CD4-positive, alpha-beta memory T cell (primary cell): ENCODE measurements at regions not wholly inside any gene's neighbourhood (a gene's known extent, or its start where the extent isn't known, plus 50 kb on each side); places are given as distances from the start of the nearest gene placed in this dataset.
A peak's percentile ranks its signal among the peaks of the same experiment; 100 is the strongest.

ENCODE experiments used
- CTCF ChIA-PET: fragments of 350-600 bp; sonication (Branson Sonifier 250); formaldehyde crosslinking; loops from one replicate; lab custom pipeline; 2021; ENCODE audit warnings: inconsistent platforms; ENCODE audit not compliant: partially characterized antibody; lab: Charles Lee
- POLR2A ChIA-PET: fragments of 350-600 bp; sonication (Branson Sonifier 250); formaldehyde crosslinking; loops from one replicate; lab custom pipeline; 2021; ENCODE audit not compliant: partially characterized antibody; lab: Charles Lee
- DNase-seq, 5 donors: peaks; one replicate each; pipeline versions ENCODE4 v3.0.0 to v3.0.0-alpha.2; 2020 to 2022; ENCODE audit warnings: mixed read lengths in 1 of 5
- H3K27ac ChIP-seq: one replicate; pipeline ENCODE4 v1.7.0; 2013; ENCODE audit warnings: low read depth, low read length
- H3K27me3 ChIP-seq: 2 replicates; pipeline ENCODE4 v1.7.0; 2013; ENCODE audit warnings: mild to moderate bottlenecking, low read length, moderate library complexity; ENCODE audit not compliant: insufficient read depth
- H3K36me3 ChIP-seq: 2 replicates; pipeline ENCODE4 v1.7.0; 2013; ENCODE audit warnings: mild to moderate bottlenecking, low read length, moderate library complexity; ENCODE audit not compliant: insufficient read depth
- H3K4me1 ChIP-seq: 2 replicates; pipeline ENCODE4 v1.7.0; 2013; ENCODE audit warnings: mild to moderate bottlenecking, low read length, moderate library complexity; ENCODE audit not compliant: insufficient read depth
- H3K4me3 ChIP-seq, 2 donors: one replicate each; pipeline ENCODE4 v1.7.0; 2013; ENCODE audit warnings: low read length in 2 of 2, mild to moderate bottlenecking in 1 of 2
- H3K9me3 ChIP-seq, 2 donors: one replicate each; pipeline ENCODE4 v1.7.0; 2013; ENCODE audit warnings: low read length in 2 of 2, control low read depth in 1 of 2; ENCODE audit not compliant: control insufficient read depth in 1 of 2
- H3K27ac Mint-ChIP-seq, 7 donors: one replicate each; pipeline ENCODE4 v1.8.0; 2020 to 2021; ENCODE audit warnings: mixed read lengths in 7 of 7, mild to moderate bottlenecking in 6 of 7, inconsistent platforms in 3 of 7, moderate library complexity in 3 of 7
- H3K27me3 Mint-ChIP-seq, 2 donors: one replicate each; pipeline ENCODE4 v1.8.0; 2020 to 2021; ENCODE audit warnings: mixed read lengths in 2 of 2
- H3K36me3 Mint-ChIP-seq, 2 donors: one replicate each; pipeline ENCODE4 v1.8.0; 2020 to 2021; ENCODE audit warnings: mixed read lengths in 2 of 2, inconsistent platforms in 1 of 2, mild to moderate bottlenecking in 1 of 2
- H3K4me1 Mint-ChIP-seq, 4 donors: one replicate each; pipeline ENCODE4 v1.8.0; 2020 to 2021; ENCODE audit warnings: mixed read lengths in 4 of 4, mild to moderate bottlenecking in 1 of 4
- H3K4me3 Mint-ChIP-seq, 8 donors: one replicate each; pipeline ENCODE4 v1.8.0; 2020 to 2021; ENCODE audit warnings: mixed read lengths in 8 of 8, mild to moderate bottlenecking in 7 of 8, moderate library complexity in 6 of 8, inconsistent platforms in 3 of 8
- H3K9me3 Mint-ChIP-seq, 8 donors: one replicate each; pipeline ENCODE4 v1.8.0; 2020 to 2021; ENCODE audit warnings: mixed read lengths in 8 of 8, mild to moderate bottlenecking in 5 of 8, inconsistent platforms in 3 of 8, moderate library complexity in 1 of 8
- intact Hi-C: fragments of 100-400 bp; cut with micrococcal nuclease; formaldehyde crosslinking; loops from one replicate; pipeline ENCODE4 v1.15.1; 2023

DNA sequence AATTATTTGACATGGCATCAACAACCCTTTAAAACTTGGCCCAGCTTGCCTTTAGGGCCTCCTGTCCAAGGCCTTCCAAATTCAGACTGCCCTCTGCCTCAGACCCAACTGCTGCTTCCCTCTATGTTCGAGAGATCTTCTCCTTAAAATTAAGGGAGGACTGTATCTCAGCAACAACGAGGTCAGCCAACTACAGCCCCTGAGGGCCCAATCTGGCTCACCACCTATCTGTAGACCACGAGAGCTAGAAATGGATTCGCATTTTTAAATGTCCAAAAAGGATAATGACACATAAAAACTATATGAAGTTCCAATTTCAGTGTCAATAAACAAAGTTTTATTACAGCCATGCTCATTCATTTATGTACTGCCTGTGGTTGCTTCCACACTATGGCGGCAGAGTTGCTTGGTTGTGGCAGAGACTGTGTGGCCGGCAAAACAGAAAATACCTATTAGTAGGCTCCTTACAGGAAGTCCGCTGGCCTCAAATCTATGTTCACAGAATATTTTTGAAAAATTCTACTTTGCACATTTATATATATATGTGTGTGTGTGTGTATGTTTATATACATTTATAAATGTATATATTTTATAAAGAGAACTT, 1026.9 kb downstream of the BCL11B start:
- Histone ChIP-seq H3K9me3 (no peaks in the 10 kb centered on the region), H3K27me3 (no peaks in the 10 kb centered on the region), H3K4me3 (no peak overlapping the region), H3K27ac (no peak overlapping the region), H3K4me1 (no peaks in the 10 kb centered on the region), H3K36me3 (no peaks in the 10 kb centered on the region)
- Mint-ChIP-seq H3K27me3 (no peaks in the 10 kb centered on the region), H3K36me3 (no peaks in the 10 kb centered on the region), H3K27ac (peak overlapping the region in 1 of 7 donors; percentile 10), H3K4me3 (no peak overlapping the region), H3K4me1 (peaks cover 0 to 12% (median 2%) of the 10 kb centered on the region in 4 donors), H3K9me3 (no peaks in the 10 kb centered on the region)
- ChIA-PET CTCF (interaction anchor here (0.5 kb wide), 1 partner anchor 22 kb away, joined by 3 read pairs; no protein-coding TSS in a partner anchor), POLR2A (interaction anchor here (1.3 to 2.1 kb wide), 3 partner anchors 13 to 71 kb away, joined by 3 to 10 read pairs (median 4); no protein-coding TSS in a partner anchor)
- intact Hi-C loops = no loop called here
- no peak for DNase-seq

- Mint-ChIP-seq H3K27me3 (no peaks in the 10 kb centered on the region), H3K9me3 (peaks cover 0 to 1% (median 0%) of the 10 kb centered on the region in 8 donors), H3K4me3 (no peak overlapping the region), H3K27ac (peak overlapping the region in 1 of 7 donors; percentile 22), H3K4me1 (peaks cover 0 to 14% (median 11%) of the 10 kb centered on the region in 4 donors), H3K36me3 (no peaks in the 10 kb centered on the region)
- Histone ChIP-seq H3K27ac (no peak overlapping the region), H3K36me3 (no peaks in the 10 kb centered on the region), H3K4me3 (no peak overlapping the region), H3K4me1 (no peaks in the 10 kb centered on the region), H3K27me3 (no peaks in the 10 kb centered on the region), H3K9me3 (no peaks in the 10 kb centered on the region)
- intact Hi-C loops = no loop called here
- CTCF ChIA-PET = interaction anchor here (1.1 to 1.3 kb wide), 3 partner anchors 9 to 15 kb away, joined by 3 to 4 read pairs (median 3); no protein-coding TSS in a partner anchor
- POLR2A ChIA-PET = interaction anchor here (0.9 to 1.0 kb wide), 3 partner anchors 13 to 110 kb away, joined by 3 to 5 read pairs (median 3); no protein-coding TSS in a partner anchor
- no peak for DNase-seq
Measured at GRCh38 chr14:98249057-98249456, 1022.9 kb downstream of the BCL11B start.

DNA sequence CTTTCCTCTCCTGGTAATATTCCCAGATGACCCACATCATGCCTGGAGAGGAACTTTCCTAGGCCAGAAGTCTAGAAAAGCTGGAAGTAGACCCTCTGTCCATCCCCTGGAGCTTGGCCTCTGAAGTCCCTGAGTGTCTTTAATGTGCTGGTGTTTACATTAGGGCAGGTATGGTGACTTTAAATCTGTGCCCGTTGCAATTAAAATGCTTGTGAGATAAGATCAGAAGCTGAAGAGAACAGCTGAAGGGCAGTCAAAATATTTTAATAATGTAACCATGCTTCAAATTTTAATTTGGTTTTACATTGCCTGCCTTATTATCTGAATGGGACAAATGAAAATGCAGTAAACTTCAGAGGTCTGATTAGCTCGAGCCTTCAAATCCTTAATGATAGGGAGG, 1022.5 kb downstream of the BCL11B start:
- Mint-ChIP-seq H3K36me3 (no peaks in the 10 kb centered on the region), H3K27ac (no peak overlapping the region), H3K9me3 (peaks cover 0 to 1% (median 0%) of the 10 kb centered on the region in 8 donors), H3K4me1 (peaks cover 0 to 12% (median 9%) of the 10 kb centered on the region in 4 donors), H3K4me3 (no peak overlapping the region), H3K27me3 (no peaks in the 10 kb centered on the region)
- Histone ChIP-seq H3K27me3 (no peaks in the 10 kb centered on the region), H3K36me3 (no peaks in the 10 kb centered on the region), H3K27ac (no peak overlapping the region), H3K4me3 (no peak overlapping the region), H3K4me1 (no peaks in the 10 kb centered on the region), H3K9me3 (no peaks in the 10 kb centered on the region)
- intact Hi-C loops = no loop called here
- POLR2A ChIA-PET = interaction anchor here (1.0 kb wide), 2 partner anchors 13 to 17 kb away, joined by 3 read pairs; no protein-coding TSS in a partner anchor
- CTCF ChIA-PET = interaction anchor here (0.9 to 1.3 kb wide), 4 partner anchors 9 to 1025 kb away, joined by 3 to 4 read pairs (median 3); no protein-coding TSS in a partner anchor
- DNase-seq = no peak

- no peaks in the 10 kb centered on the region for H3K36me3 Mint-ChIP-seq
- ChIA-PET POLR2A (interaction anchor here (1.2 kb wide), 1 partner anchor 14 kb away, joined by 3 read pairs; no protein-coding TSS in a partner anchor), CTCF (interaction anchor here (0.6 to 2.1 kb wide), 2 partner anchors 9 to 158 kb away, joined by 3 to 5 read pairs; no protein-coding TSS in a partner anchor)
- Histone ChIP-seq H3K27ac (no peak overlapping the region), H3K4me1 (no peaks in the 10 kb centered on the region), H3K9me3 (no peaks in the 10 kb centered on the region), H3K36me3 (no peaks in the 10 kb centered on the region), H3K4me3 (no peak overlapping the region), H3K27me3 (no peaks in the 10 kb centered on the region)
- peaks cover 0 to 1% (median 0%) of the 10 kb centered on the region in 8 donors for H3K9me3 Mint-ChIP-seq
- H3K27me3 Mint-ChIP-seq = no peaks in the 10 kb centered on the region
- peaks cover 0 to 15% (median 8%) of the 10 kb centered on the region in 4 donors for H3K4me1 Mint-ChIP-seq
- intact Hi-C loops = no loop called here
- no peak overlapping the region for H3K4me3 Mint-ChIP-seq
- peak overlapping the region in 2 of 7 donors; percentile 0 to 26 for H3K27ac Mint-ChIP-seq
- no peak for DNase-seq
Measured at GRCh38 chr14:98252820-98253219, 1019.2 kb downstream of the BCL11B start.

DNA sequence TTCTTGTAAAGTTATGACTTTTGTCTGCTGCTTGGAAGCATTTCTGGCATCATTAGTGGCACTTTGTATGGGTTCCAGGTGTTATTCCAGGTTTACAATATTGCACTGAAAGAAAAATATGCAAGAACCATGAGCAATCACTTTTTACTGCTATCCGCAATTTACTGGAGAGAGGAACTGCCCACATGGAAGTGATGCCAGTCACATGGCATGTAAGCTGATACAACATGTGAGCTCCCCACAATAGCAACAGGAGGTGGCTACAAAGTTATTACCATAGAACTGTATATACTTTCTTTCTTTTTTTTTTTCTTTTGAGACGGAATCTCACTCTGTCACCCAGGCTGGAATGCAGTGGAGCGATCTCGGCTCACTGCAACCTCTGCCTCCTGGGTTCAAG, 1012.1 kb downstream of the BCL11B start:
- H3K27ac Mint-ChIP-seq = no peak overlapping the region

DNA sequence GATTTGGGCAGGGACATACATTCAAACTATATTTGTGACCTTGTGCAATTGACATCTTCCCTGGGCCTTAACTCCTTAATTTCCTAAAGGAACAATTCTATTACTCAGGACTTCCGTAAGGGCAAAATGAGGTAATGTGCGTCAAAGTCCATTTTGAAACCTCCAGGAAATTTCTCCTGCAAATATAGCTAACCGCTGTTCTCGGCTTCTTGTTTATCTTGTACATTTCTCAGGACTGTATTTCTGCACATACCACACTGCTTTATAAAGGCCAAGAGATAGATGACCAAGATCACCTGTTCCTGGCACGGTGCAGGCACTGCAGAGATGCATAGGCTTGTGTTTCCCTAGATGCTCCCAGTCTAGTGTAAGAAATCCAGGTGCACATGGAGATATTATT, 1009.4 kb downstream of the BCL11B start:
- H3K4me3 Mint-ChIP-seq = no peak overlapping the region
- DNase-seq = no peak
- no peaks in the 10 kb centered on the region for H3K9me3 ChIP-seq
- no peaks in the 10 kb centered on the region for H3K27me3 ChIP-seq
- no peak overlapping the region for H3K4me3 ChIP-seq
- H3K4me1 ChIP-seq = no peaks in the 10 kb centered on the region
- H3K27me3 Mint-ChIP-seq = no peaks in the 10 kb centered on the region
- peaks cover 0 to 20% (median 5%) of the 10 kb centered on the region in 4 donors for H3K4me1 Mint-ChIP-seq
- no peak overlapping the region for H3K27ac ChIP-seq
- no peak overlapping the region for H3K27ac Mint-ChIP-seq
- ChIA-PET POLR2A (no interaction called here), CTCF (interaction anchor here (0.8 to 1.4 kb wide), 2 partner anchors 13 to 19 kb away, joined by 3 read pairs; no protein-coding TSS in a partner anchor)
- H3K9me3 Mint-ChIP-seq = peaks cover 0 to 4% (median 2%) of the 10 kb centered on the region in 8 donors
- peaks cover 0 to 5% of the 10 kb centered on the region in 2 donors for H3K36me3 Mint-ChIP-seq
- intact Hi-C loops = no loop called here
- H3K36me3 ChIP-seq = no peaks in the 10 kb centered on the region

More for the DNA sequence above, 1012.1 kb downstream of the BCL11B start:
- peaks cover 0 to 9% (median 2%) of the 10 kb centered on the region in 4 donors for H3K4me1 Mint-ChIP-seq
- H3K27me3 Mint-ChIP-seq = no peaks in the 10 kb centered on the region
- no peak overlapping the region for H3K4me3 Mint-ChIP-seq
- no peak for DNase-seq
- no peaks in the 10 kb centered on the region for H3K4me1 ChIP-seq
- peaks cover 0 to 4% (median 2%) of the 10 kb centered on the region in 8 donors for H3K9me3 Mint-ChIP-seq
- no peak overlapping the region for H3K27ac ChIP-seq
- H3K27me3 ChIP-seq = no peaks in the 10 kb centered on the region
- intact Hi-C loops = no loop called here
- ChIA-PET CTCF (no interaction called here), POLR2A (no interaction called here)
- H3K4me3 ChIP-seq = no peak overlapping the region
- H3K36me3 ChIP-seq = no peaks in the 10 kb centered on the region
- no peaks in the 10 kb centered on the region for H3K9me3 ChIP-seq
- H3K36me3 Mint-ChIP-seq = peaks cover 0 to 5% of the 10 kb centered on the region in 2 donors

DNA sequence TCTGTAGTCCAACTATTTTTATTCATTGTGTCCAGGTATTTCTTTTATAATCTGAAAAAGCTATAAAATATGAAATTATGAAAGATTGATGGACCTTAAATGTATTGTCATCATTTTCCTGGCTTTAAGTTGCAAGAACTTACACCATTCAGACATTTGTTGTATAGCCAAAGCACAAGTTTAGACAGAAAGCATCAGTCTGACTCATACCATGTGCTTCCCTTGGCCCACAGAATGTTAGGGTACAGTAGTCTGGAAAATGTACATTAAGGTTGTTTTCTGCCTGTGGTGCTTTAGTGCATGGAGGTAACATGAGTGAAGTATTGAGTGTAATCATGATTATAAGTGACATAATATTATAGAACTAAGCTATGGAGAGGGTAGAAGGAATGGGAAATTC, 1002.5 kb downstream of the BCL11B start:
- DNase-seq = no peak
- H3K4me1 Mint-ChIP-seq = peaks cover 3 to 15% (median 10%) of the 10 kb centered on the region in 4 donors
- no peaks in the 10 kb centered on the region for H3K36me3 ChIP-seq
- CTCF ChIA-PET = no interaction called here
- POLR2A ChIA-PET = no interaction called here
- no peak overlapping the region for H3K4me3 Mint-ChIP-seq
- peaks cover 0 to 1% of the 10 kb centered on the region in 2 donors for H3K27me3 Mint-ChIP-seq
- H3K4me3 ChIP-seq = no peak overlapping the region
- H3K9me3 Mint-ChIP-seq = peaks cover 0 to 27% (median 19%) of the 10 kb centered on the region in 8 donors
- H3K27ac ChIP-seq = no peak overlapping the region
- no peak overlapping the region for H3K27ac Mint-ChIP-seq
- intact Hi-C loops = no loop called here
- H3K27me3 ChIP-seq = no peaks in the 10 kb centered on the region
- no peaks in the 10 kb centered on the region for H3K4me1 ChIP-seq
- H3K36me3 Mint-ChIP-seq = peaks cover 5 to 7% of the 10 kb centered on the region in 2 donors
- peaks cover 0 to 10% of the 10 kb centered on the region in 2 donors for H3K9me3 ChIP-seq
